K562 (cell line): ENCODE measurements at regions not wholly inside any gene's neighbourhood (a gene's known extent, or its start where the extent isn't known, plus 50 kb on each side); places are given as distances from the start of the nearest gene placed in this dataset.
A peak's percentile ranks its signal among the peaks of the same experiment; 100 is the strongest.

Experiments used
- ATAC-seq: fragments of 200-7000 bp; cut with Tn5 transposase; 3 replicates; pipeline ENCODE4 v1.9.1; 2020; ENCODE audit warnings: moderate library complexity
- BruUV-seq: library from RNA; stranded (reverse); fragments of 400-500 nt; replicated peaks from 2 replicates; lab custom pipeline; 2021; lab: Mats Ljungman, UMichigan
- CTCF ChIA-PET: fragments of 300-600 bp; formaldehyde crosslinking; extraction: SDS; loops from one replicate; lab custom pipeline; 2021; ENCODE audit warnings: low intra/inter-chr PET ratio; lab: Yijun Ruan, JAX
- POLR2A ChIA-PET: fragments of 300-600, 350-650 bp; sonication (Branson Sonifier 250); formaldehyde crosslinking; extraction: SDS; loops from one replicate; lab custom pipeline; 2021; ENCODE audit warnings: antibody characterized with exemption, inconsistent platforms; lab: Yijun Ruan, JAX
- DNase-seq, 4 experiments: peaks; one replicate each; pipeline versions ENCODE4 v3.0.0 to v3.0.0-alpha.2; 2011 to 2018; ENCODE audit warnings: low spot score in 3 of 4, mixed read lengths in 3 of 4; ENCODE audit errors: extremely low read depth in 1 of 4
- FAIRE-seq: peaks from 2 replicates; lab custom pipeline; 2011; peaks lifted over from hg19 to GRCh38; lab: Jason Lieb, UNC
- H2AFZ ChIP-seq: 2 replicates; pipeline ENCODE4 v1.6.0; 2011; ENCODE audit warnings: low read depth, low read length, control low read depth, inconsistent platforms
- H3K27ac ChIP-seq: fragments of 200-600 bp; 3 replicates; pipeline ENCODE4 v1.8.0; 2011; ENCODE audit warnings: low read depth, mild to moderate bottlenecking, control low read depth, inconsistent platforms, low read length, moderate library complexity, mixed read lengths; ENCODE audit errors: extremely low read depth
- H3K27me3 ChIP-seq, 2 experiments: fragments of 300-600 bp in 1 of 2; 2 replicates in 1 of 2; 3 replicates in 1 of 2; pipeline versions ENCODE4 v1.6.0 to v1.8.0; 2011; ENCODE audit warnings: inconsistent platforms in 2 of 2, low read length in 2 of 2, mild to moderate bottlenecking in 1 of 2, mixed read lengths in 1 of 2, moderate library complexity in 1 of 2; ENCODE audit not compliant: control insufficient read depth in 2 of 2, insufficient read depth in 2 of 2
- H3K36me3 ChIP-seq: fragments of 300-600 bp; 3 replicates; pipeline ENCODE4 v1.8.0; 2011; ENCODE audit warnings: mild to moderate bottlenecking, low read length, inconsistent platforms; ENCODE audit not compliant: control insufficient read depth, insufficient read depth
- H3K4me1 ChIP-seq, 2 experiments: fragments of 200-600 bp in 1 of 2; replicated peaks in 1 of 2; 2 replicates in 1 of 2; 3 replicates in 1 of 2; pipeline versions ENCODE4 v1.5.1 to v1.8.0; 2011; ENCODE audit warnings: inconsistent platforms in 2 of 2, low read length in 2 of 2, mild to moderate bottlenecking in 1 of 2, mixed read lengths in 1 of 2, moderate library complexity in 1 of 2; ENCODE audit not compliant: control insufficient read depth in 2 of 2, insufficient read depth in 2 of 2
- H3K4me2 ChIP-seq: 2 replicates; pipeline ENCODE4 v1.6.1; 2011; ENCODE audit warnings: low read length, control low read depth, inconsistent platforms, mixed read lengths; ENCODE audit not compliant: insufficient read depth
- H3K4me3 ChIP-seq: fragments of 200-600 bp; sonication (generic), shearing (Covaris generic); 2 replicates; pipeline ENCODE4 v1.5.1; 2016; ENCODE audit warnings: control low read depth, inconsistent platforms
- H3K79me2 ChIP-seq: fragments of 200-600 bp; 3 replicates; pipeline ENCODE4 v1.8.0; 2011; ENCODE audit warnings: low read length, inconsistent platforms; ENCODE audit not compliant: control insufficient read depth, insufficient read depth
- H3K9ac ChIP-seq, 2 experiments: 2 replicates each; pipeline versions ENCODE4 v1.6.0 to v1.6.1; 2011; ENCODE audit warnings: low read depth in 2 of 2, low read length in 2 of 2, control low read depth in 1 of 2, inconsistent platforms in 1 of 2, mild to moderate bottlenecking in 1 of 2, mixed read lengths in 1 of 2; ENCODE audit not compliant: insufficient read depth in 1 of 2
- H3K9me1 ChIP-seq: one replicate; pipeline ENCODE4 v1.6.0; 2011; ENCODE audit warnings: inconsistent platforms, mild to moderate bottlenecking, low read length, moderate library complexity; ENCODE audit not compliant: control insufficient read depth, insufficient read depth
- H3K9me3 ChIP-seq: replicated peaks from 2 replicates; pipeline ENCODE4 v1.5.1; 2011; ENCODE audit warnings: low read depth, low read length, inconsistent platforms; ENCODE audit not compliant: control insufficient read depth, insufficient read depth
- H4K20me1 ChIP-seq: replicated peaks from 2 replicates; pipeline ENCODE4 v1.6.1; 2011; ENCODE audit warnings: low read length, inconsistent platforms, mixed read lengths; ENCODE audit not compliant: control insufficient read depth, insufficient read depth
- ATF1 ChIP-seq, 2 experiments: fragments of 450-650 bp in 1 of 2; IDR thresholded peaks; 2 replicates each; pipeline ENCODE4 v1.6.1; 2016; ENCODE audit warnings: missing compliant biosample characterization in 1 of 2, missing genetic modification characterization in 1 of 2
- BMI1 ChIP-seq: fragments of 150-350 bp; IDR thresholded peaks from 2 replicates; pipeline ENCODE4 v1.6.1; 2014; ENCODE audit warnings: low read length
- C11orf30 ChIP-seq: fragments of 450-650 bp; IDR thresholded peaks from 2 replicates; pipeline ENCODE4 v1.6.1; 2016; ENCODE audit warnings: low read depth, mild to moderate bottlenecking
- CBFA2T2 ChIP-seq: fragments of 450-650 bp; conservative IDR thresholded peaks from 2 replicates; pipeline ENCODE4 v1.6.1; 2017; ENCODE audit warnings: mild to moderate bottlenecking
- FOXM1 ChIP-seq, 2 experiments: fragments of 450-650 bp in 1 of 2; sonication (generic) in 1 of 2; formaldehyde crosslinking in 1 of 2; IDR thresholded peaks; 2 replicates each; pipeline versions ENCODE4 v1.6.1 to v1.9.0; 2017 to 2022; ENCODE audit warnings: low read depth in 2 of 2, mild to moderate bottlenecking in 2 of 2, missing genetic modification reagents in 1 of 2, moderate library complexity in 1 of 2
- HDAC8 ChIP-seq: fragments of 450-650 bp; IDR thresholded peaks from 2 replicates; pipeline ENCODE4 v1.6.1; 2016; ENCODE audit warnings: mild to moderate bottlenecking, missing genetic modification characterization, moderate library complexity, missing compliant biosample characterization
- MAFK ChIP-seq: IDR thresholded peaks from 2 replicates; pipeline ENCODE4 v1.6.1; 2011; ENCODE audit warnings: low read length, improper control_type of control experiment
- MTA3 ChIP-seq: fragments of 450-650 bp; formaldehyde crosslinking; IDR thresholded peaks from 2 replicates; pipeline ENCODE4 v1.6.1; 2017; ENCODE audit warnings: mild to moderate bottlenecking, borderline replicate concordance
- SAFB ChIP-seq: fragments of 200-400 bp; formaldehyde crosslinking; IDR thresholded peaks from 2 replicates; pipeline ENCODE4 v1.6.1; 2017; ENCODE audit warnings: low read depth, low read length, borderline replicate concordance
- ZNF444 ChIP-seq: fragments of 250-450 bp; sonication (Bioruptor Pico); IDR thresholded peaks from 2 replicates; pipeline ENCODE4 v1.4.0; 2020; ENCODE audit warnings: mild to moderate bottlenecking, moderate library complexity
- ZNF780A ChIP-seq: fragments of 250-450 bp; sonication (Bioruptor Pico); IDR thresholded peaks from 2 replicates; pipeline ENCODE4 v1.5.0; 2021; ENCODE audit warnings: mild to moderate bottlenecking
- WGBS: fragments of 100-300 bp; shearing (Covaris generic); methylation state at CpG from one replicate; pipeline ENCODE4 v1.1.6; 2016; ENCODE audit warnings: low coverage, mixed read lengths; ENCODE audit not compliant: insufficient coverage; ENCODE audit errors: missing lambda C conversion rate; 5-methylcytosine and 5-hydroxymethylcytosine counted together
- in situ Hi-C: fragments of 300-500 bp; cut with MboI; formaldehyde crosslinking; loops from 4 replicates; pipeline ENCODE4 v1.15.0; 2018; ENCODE audit warnings: inconsistent platforms, mixed read lengths
- intact Hi-C: fragments of 100-400 bp; cut with micrococcal nuclease; formaldehyde crosslinking; loops from 2 replicates; pipeline ENCODE4 v1.14.2; 2022

DNA sequence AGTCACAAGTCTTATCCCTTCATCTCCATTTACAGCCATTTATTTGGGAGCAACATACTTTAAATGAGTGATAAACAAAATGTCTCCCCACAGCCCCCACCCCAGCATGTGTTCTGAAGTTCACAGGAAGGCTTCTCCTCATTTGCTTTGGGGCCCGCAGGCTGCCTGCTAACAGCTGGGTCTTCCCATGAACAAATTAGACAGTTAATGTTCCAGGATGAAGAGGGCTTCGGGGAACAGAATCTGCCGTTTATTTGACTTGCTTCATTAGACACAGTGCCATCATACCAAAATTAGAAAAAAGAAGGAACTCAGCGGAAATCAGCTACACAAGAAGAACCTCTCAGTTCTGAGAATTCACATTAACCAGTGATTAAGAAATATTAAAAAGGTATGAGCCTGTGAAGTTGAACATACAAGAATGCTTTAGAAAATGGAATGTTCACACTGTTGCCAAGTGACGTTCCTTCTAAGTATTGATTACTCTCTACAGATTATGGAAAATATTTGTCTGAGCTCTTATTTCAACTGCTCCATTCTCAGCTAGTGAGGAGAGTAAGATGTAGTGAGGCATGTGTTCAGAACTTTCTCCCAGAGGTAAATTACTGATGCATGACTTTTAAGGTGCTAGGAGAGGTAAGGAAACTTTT, 107.5 kb upstream of the THBS1 start:
- TF ChIP-seq FOXM1 (IDR thresholded peaks at IDR 0.05; ENCODE audit: low read depth) = no peak
- TF ChIP-seq FOXM1 (CRISPR knock-in tag; IDR thresholded peaks at IDR 0.05; ENCODE audit: low read depth) = no peak
- no peak for TF ChIP-seq HDAC8 (tag)
- TF ChIP-seq CBFA2T2 = no peak
- no peak for TF ChIP-seq BMI1
- no peak for TF ChIP-seq MAFK
- no peak for TF ChIP-seq MTA3
- TF ChIP-seq ATF1 (CRISPR knock-in tag; IDR thresholded peaks at IDR 0.05) = no peak
- TF ChIP-seq ATF1 (tag; IDR thresholded peaks at IDR 0.05) = no peak
- TF ChIP-seq SAFB = no peak
- no peak for TF ChIP-seq ZNF444
- TF ChIP-seq C11orf30 = no peak
- no peak for TF ChIP-seq ZNF780A (CRISPR knock-in tag)
- POLR2A ChIA-PET = interaction anchor here (0.5 to 0.8 kb wide), 3 partner anchors 9 to 58 kb away, joined by 3 read pairs; no protein-coding TSS in a partner anchor
- no peak overlapping the region for H3K4me2 ChIP-seq
- H3K4me3 ChIP-seq = no peak overlapping the region
- no TSS peak for BruUV-seq
- H3K4me1 ChIP-seq = no peaks in the 10 kb centered on the region; a peak in 2 of 5 replicates
- peak overlapping the region; percentile 38 for H2AFZ ChIP-seq
- no peaks in the 10 kb centered on the region for H3K27me3 ChIP-seq
- H3K9ac ChIP-seq = no peak overlapping the region
- intact Hi-C loops (no loop called here), in situ Hi-C loops (no loop called here)
- no peaks in the 10 kb centered on the region for H4K20me1 ChIP-seq
- FAIRE-seq = no peak
- H3K79me2 ChIP-seq = no peaks in the 10 kb centered on the region
- CTCF ChIA-PET = no interaction called here
- no peaks in the 10 kb centered on the region for H3K9me1 ChIP-seq
- 29% methylated on average over 5 of the region's 5 CpGs for WGBS
- no peaks in the 10 kb centered on the region for H3K36me3 ChIP-seq
- no peak for DNase-seq
- no peak for ATAC-seq
- no peaks in the 10 kb centered on the region for H3K9me3 ChIP-seq
- no peak overlapping the region for H3K27ac ChIP-seq
